GM20431 (cell line): ENCODE measurements at regions not wholly inside any gene's neighbourhood (a gene's known extent, or its start where the extent isn't known, plus 50 kb on each side); places are given as distances from the start of the nearest gene placed in this dataset.

Source experiments
- in situ Hi-C: fragments of 300-500 bp; cut with MseI, MboI; formaldehyde crosslinking; loops from one replicate; pipeline ENCODE4 v1.15.0; 2020; ENCODE audit warnings: low sequenced_read_pairs; ENCODE audit not compliant: unreplicated experiment

- in situ Hi-C loops, result no loop called here
Observed at GRCh38 chr7:32275216-32276009, 205.2 kb upstream of the PDE1C start.

GRCh38 chr7:32273297-32273696 lies 203.1 kb upstream of the PDE1C start:
- in situ Hi-C loops, result no loop called here

GRCh38 chr7:32266932-32267475 lies 196.8 kb upstream of the PDE1C start:
- in situ Hi-C loops, result no loop called here

- in situ Hi-C loops, result no loop called here
Observed at GRCh38 chr7:32264702-32265284, 194.6 kb upstream of the PDE1C start.

GRCh38 chr7:32263611-32264010 lies 193.4 kb upstream of the PDE1C start:
- in situ Hi-C loops, result no loop called here

- in situ Hi-C loops, result no loop called here
Observed at GRCh38 chr7:32262315-32262714, 192.1 kb upstream of the PDE1C start.

- in situ Hi-C loops, result no loop called here
Observed at GRCh38 chr7:32259931-32260596, 189.9 kb upstream of the PDE1C start.

GRCh38 chr7:32258265-32258664 lies 188.1 kb upstream of the PDE1C start:
- in situ Hi-C loops, result no loop called here

GRCh38 chr7:32257621-32258020 lies 187.4 kb upstream of the PDE1C start:
- in situ Hi-C loops, result no loop called here

- in situ Hi-C loops, result no loop called here
Observed at GRCh38 chr7:32256811-32257210, 186.6 kb upstream of the PDE1C start.

GRCh38 chr7:32256376-32256775 lies 186.2 kb upstream of the PDE1C start:
- in situ Hi-C loops, result no loop called here

GRCh38 chr7:32255036-32255435 lies 184.8 kb upstream of the PDE1C start:
- in situ Hi-C loops, result no loop called here

- in situ Hi-C loops, result no loop called here
Observed at GRCh38 chr7:32253299-32253698, 183.1 kb upstream of the PDE1C start.

- in situ Hi-C loops, result no loop called here
Observed at GRCh38 chr7:32251659-32252058, 181.5 kb upstream of the PDE1C start.

GRCh38 chr7:32250471-32251260 lies 180.5 kb upstream of the PDE1C start:
- in situ Hi-C loops, result no loop called here

GRCh38 chr7:32250003-32250402 lies 179.8 kb upstream of the PDE1C start:
- in situ Hi-C loops, result no loop called here

GRCh38 chr7:32248522-32248921 lies 178.3 kb upstream of the PDE1C start:
- in situ Hi-C loops, result no loop called here

GRCh38 chr7:32244806-32245345 lies 174.7 kb upstream of the PDE1C start:
- in situ Hi-C loops, result no loop called here

GRCh38 chr7:32243687-32244290 lies 173.6 kb upstream of the PDE1C start:
- in situ Hi-C loops, result no loop called here

GRCh38 chr7:32242436-32242835 lies 172.2 kb upstream of the PDE1C start:
- in situ Hi-C loops, result no loop called here
